ENCODE measurements at regions not wholly inside any gene's neighbourhood (a gene's known extent, or its start where the extent isn't known, plus 50 kb on each side); places are given as distances from the start of the nearest gene placed in this dataset.

GRCh38 chr14:58965601-58966000 lies 222.9 kb upstream of the DAAM1 start:
- TF ChIP-seq ZNF274 (IDR thresholded peaks at IDR 0.05; ENCODE audit: low read depth, low read length): no peak
- no peak for TF ChIP-seq YY1 (IDR thresholded peaks at IDR 0.05; ENCODE audit: insufficient read depth, insufficient read length)
- no peak for TF ChIP-seq SUZ12 (IDR thresholded peaks at IDR 0.05; ENCODE audit: extremely low read depth, insufficient read depth, insufficient read length)

Data from NT2/D1 (cell line).